NCI-H2196 (cell line): ENCODE measurements at regions not wholly inside any gene's neighbourhood (a gene's known extent, or its start where the extent isn't known, plus 50 kb on each side); places are given as distances from the start of the nearest gene placed in this dataset.

Source experiments
- DNase-seq: peaks from one replicate; lab custom pipeline; 2025; ENCODE audit not compliant: unreplicated experiment; lab: John Stamatoyannopoulos, UW

DNA sequence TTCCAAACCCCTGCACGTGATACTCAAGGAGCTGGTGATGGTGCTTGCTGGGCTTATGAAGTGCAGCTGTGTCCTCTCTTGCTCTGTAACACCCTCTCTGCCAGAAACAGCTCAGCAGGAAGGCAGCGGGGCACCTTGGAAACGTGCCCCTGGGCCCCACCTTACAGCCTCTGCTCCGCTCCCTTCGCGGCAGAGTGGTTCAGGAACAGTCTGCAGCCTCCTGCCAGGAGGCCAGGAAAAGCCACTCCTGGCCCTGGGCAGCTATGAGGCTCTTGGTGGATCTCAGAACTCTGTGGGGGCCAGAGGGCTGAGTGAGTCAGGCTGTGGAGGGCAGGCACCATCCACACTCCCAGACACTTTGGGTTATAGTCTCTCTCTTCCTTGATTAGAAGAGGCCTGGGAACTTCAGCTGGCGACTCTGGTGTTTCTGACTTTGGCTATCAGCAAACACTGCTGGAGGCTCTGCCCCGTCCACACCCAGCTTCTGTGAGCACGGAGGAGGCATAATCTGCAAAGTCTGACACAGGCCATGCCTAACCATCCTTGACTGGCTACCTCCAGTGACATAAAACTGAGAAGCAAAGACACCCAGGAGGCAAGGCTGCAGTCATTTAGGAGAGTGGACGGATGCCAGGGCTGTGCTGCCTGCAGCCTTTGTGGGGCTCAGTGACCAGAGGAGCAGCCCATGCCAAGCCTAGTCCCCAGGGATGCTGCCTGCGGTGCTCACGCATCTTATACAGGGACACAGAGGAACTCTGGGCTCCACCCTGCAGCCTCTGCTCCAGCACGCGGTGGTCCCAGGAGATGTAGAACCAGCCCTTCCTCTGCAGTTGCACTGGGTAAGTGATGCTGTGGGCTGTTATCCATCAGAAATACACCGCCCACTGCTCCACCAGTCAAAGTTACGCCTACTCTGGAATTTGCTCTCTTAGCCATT is 65.3 kb downstream of the METRNL start:
- DNase-seq, result no peak

DNA sequence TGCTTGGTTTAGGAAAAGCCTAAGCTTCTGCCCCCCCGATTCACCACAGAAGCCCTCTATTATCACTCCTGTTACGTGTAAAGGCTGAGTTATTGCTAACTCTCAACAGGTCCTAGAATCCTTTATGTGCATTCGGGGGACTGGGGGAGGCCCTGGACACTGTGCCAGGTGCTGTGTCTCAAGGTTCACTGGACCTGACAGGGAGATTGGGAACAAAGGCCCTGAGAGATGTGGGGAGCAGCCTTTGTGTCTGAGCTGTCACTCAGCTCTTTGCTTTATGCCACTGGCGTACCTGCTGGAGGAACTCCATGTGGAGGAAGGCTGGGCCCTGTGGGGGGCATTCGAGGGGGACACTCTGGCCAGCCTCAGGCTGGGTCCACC is 65.9 kb downstream of the METRNL start:
- DNase-seq, result no peak

DNA sequence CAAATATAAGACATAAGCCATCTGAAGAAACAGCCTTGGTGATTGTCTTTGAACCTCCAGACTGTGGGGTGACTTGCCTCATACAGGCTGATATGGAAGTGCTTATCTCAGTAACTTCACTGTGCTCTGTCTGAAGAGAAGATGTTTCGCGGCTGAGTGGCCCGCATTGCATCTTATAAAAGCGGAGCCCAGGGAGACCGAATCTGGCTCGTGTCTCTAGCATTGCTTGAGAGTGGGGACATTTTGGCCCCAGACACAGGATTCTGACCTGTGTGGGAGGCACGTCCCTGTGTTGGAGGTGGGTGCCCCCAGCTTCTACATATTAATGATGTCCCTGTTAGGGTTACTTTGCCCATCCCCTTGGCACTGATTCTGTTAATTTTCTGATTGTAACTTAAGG is 66.4 kb downstream of the METRNL start:
- no peak for DNase-seq

DNA sequence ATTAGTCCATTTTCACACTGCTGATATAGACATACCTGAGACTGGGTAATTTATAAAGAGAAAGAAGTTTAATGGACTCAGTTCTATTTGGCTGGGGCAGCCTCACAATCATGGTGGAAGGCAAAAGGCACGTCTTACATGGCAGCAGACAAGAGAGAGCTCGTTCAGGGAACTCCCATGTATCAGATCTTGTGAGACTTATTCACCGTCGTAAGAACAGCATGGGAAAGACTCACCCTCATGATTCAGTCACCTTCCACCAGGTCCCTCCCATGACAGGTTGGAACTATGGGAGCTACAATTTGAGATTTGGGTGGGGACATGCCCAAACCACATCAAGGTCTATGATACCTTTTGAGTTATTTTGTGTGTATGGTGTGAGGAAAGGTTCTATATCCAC is 66.9 kb downstream of the METRNL start:
- DNase-seq, result no peak

DNA sequence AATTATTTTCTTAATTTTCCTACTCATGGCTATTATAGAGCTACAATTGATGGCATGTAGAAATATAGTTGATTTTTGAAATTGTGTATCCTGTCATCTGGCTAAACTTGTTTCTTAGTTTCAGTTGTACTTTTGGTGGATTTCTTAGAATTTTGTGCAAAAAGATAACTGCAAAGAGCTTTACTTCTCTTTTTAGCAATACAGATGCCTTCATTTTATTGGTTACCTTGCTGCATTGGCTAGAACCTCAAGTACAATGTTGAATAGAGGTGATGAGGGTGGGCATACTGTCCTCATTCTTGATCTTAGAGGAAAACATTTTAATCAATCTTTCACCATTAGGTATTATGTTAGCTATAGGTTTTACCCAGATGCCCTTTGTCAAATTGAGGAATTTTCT is 67.9 kb downstream of the METRNL start:
- DNase-seq, result no peak

DNA sequence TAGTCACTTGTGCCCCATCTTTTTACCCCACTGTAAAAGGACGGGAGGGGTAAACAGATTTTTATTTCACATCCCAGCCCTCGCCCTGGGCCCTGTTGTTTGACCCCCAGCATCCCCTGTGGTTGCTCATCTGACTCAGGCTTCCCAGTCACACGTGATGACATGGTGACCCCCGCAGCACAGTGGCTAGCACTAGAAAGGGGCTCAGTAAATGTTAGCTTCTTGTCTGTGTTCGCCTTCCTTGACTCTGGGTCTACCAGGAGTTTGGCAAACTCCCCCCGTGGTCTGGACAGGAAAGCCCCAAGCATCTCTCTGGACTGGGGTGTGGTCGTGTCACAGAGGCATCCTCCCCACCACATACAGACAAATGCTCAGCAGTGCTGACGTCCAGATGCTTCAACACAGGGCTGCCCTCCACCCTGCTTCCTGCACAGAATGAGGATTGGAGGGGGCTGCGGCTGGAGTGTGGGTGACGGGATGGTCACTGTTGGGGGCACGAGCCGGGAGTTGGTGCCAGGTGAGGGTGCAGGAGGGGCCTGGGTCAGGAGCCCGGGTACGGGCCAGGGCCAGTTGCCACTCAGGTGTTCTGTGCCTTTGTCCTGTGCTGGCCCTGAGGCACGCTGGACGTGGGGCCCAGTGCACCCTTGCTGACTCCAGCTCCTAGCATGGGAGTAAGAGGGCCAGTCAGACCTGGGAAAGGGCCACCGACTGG is 69.1 kb downstream of the METRNL start:
- no peak for DNase-seq

DNA sequence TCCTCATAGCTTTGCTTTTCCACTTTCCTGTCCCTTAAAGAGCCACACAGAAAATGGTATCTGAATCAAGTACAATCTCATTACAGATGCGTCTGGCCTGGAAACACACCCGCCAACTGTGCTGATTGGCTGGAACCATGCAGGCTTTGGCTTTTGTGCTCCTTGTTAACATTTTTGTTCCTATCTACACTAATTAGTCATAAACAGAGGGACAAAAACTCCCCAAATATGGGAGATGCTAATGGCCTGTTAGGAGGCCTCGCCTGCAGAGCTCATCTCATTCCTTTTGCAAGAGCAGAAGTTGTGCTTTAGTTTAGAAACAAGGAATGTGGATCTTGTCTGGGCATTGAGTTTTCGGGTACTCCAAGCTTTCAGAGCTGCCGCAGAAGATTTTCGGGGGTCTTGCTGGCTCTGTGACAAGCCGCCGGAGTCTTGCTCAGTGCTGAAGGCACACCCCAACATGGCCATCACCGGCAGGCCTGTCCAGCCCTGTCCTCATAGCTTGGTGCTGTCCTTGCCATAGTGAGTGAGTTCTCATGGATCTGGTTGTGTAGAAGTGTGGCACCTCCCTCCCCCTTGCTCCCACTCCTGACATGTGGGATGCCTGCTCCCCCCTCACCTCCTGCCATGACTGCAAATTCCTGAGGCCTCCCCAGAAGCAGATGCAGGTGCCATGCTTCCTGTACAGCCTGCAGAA is 69.8 kb downstream of the METRNL start:
- DNase-seq, result no peak

DNA sequence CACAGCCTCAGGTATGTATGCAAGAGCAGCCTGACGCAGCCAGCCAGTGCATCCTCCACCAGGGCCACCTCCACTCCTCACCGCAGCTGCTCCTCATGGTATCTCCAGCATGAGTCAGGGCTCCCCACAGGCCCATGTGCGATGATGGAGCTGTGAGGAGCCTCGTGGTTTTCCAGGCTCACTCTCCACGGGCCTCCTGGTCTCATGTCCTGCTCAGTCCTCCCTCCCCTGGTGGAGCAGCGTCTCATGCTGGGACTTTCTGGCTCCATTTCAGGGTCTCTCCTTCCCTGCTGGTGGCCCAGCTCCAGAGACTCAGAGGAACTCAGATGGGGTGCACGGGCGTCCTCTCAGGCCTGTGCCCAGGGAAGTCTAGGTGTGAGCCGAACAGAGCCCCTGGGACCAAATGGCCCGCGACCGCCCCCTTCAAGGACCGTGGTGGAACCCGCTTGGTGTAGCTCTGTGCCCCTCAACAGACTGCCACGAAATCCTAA is 70.4 kb downstream of the METRNL start:
- no peak for DNase-seq

DNA sequence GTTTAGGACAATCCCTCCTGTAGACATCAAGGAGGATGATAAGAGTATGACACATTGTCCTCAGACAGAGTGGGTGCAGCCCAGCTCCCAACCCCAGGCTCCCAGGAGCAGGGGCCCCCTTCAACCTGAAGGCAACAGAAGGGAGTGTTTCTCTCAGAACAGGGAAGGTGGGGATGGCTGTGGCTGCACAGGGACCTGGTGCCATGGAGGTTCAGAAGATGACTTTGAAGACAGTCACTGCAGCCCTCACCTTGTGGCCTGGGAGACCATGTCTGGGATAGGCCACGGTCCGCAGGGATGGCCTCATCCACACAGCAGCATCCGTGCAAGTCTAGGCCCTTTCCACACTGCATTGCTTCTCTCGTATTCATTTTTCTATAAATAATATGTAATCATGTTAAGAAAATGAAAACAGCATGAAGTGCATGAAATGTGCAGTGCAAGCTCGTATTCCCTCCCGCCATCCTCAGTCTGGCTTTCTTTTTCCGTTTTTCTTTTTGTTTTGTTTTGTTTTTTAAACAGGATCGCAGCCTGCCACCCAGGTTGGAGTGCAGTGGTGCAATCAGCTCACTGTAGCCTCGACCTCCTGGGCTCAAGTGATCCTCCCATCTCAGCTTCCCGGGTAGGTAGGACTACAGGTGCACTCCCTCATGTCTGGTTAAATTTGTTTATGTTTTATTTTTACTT is 71.1 kb downstream of the METRNL start:
- DNase-seq, result no peak

DNA sequence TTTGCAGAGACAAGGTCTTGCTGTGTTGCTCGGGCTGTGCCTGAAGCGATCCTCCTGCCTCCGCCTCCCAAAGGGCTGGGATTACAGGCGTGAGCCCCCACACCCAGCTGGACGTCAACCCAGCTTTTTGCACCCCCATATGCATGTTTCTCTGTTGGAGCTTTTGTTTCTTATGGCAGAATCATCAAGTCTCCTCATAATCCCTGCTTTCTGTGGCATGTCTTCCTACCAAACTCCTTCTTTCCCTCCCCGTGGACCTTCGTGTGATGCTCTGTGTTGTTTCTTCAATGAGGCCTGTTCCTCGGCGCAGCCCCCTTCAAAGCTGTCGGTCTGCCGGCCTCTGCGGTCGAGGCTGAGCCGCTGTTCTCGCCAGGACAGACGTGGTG is 71.6 kb downstream of the METRNL start:
- DNase-seq, result no peak

DNA sequence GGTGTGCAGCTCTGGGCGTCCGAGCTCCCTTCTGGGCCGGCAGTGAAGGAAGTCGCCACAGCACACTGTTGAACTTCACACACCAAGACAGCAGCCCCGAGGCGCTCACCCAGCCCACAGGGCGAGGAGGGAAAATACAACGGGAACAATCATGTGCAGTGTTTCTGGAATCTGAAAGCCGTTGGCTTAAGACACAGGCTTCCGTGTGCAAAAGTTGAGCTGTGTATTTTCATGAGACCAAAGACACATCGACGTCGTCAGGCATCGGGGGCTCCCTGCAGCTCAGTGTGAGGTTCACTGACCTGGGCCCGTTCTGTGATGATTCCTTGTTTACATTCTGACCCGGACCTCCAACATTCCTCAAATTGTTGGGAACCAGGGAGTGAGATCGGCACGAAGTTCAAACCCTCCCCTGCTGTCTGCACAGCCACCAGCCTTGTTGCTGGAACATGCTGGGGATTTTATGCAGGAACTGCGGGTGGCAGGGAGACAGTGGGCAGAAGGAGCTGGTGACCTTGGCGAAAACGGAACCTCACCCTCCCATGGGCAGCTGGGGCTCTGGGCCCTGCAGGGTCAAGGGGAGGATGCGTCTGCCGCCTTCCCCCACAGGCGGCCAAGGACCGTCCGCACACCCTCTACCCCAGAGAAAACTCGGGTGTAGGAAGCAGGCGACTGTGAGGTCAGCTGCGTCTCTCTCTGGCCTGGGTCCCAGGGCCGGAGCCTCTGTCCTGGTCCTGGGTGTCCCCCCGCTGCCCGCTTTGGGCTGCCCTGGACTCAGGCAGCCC is 72.2 kb downstream of the METRNL start:
- no peak for DNase-seq

DNA sequence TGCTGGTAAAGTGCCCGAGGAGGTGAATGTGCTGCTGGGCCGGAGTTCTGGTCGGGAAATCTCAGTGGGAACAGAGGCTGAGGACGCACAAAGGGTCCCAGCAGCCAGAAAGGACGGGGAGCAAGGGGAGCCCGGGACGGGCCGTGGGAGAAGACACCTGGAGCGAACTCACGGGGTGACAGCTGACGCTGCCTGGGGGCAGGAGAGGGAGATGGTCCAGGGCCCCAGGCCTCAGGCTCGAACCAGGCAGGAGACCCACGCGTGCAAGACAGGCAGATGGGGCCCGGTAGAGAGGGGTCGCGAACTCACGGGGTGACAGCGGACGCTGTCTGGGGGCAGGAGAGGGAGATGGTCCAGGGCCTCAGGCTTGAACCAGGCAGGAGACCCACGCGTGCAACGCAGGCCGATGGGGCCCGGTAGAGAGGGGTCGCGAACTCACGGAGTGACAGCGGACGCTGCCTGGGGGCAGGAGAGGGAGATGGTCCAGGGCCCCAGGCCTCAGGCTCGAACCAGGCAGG is 72.9 kb downstream of the METRNL start:
- DNase-seq, result no peak

DNA sequence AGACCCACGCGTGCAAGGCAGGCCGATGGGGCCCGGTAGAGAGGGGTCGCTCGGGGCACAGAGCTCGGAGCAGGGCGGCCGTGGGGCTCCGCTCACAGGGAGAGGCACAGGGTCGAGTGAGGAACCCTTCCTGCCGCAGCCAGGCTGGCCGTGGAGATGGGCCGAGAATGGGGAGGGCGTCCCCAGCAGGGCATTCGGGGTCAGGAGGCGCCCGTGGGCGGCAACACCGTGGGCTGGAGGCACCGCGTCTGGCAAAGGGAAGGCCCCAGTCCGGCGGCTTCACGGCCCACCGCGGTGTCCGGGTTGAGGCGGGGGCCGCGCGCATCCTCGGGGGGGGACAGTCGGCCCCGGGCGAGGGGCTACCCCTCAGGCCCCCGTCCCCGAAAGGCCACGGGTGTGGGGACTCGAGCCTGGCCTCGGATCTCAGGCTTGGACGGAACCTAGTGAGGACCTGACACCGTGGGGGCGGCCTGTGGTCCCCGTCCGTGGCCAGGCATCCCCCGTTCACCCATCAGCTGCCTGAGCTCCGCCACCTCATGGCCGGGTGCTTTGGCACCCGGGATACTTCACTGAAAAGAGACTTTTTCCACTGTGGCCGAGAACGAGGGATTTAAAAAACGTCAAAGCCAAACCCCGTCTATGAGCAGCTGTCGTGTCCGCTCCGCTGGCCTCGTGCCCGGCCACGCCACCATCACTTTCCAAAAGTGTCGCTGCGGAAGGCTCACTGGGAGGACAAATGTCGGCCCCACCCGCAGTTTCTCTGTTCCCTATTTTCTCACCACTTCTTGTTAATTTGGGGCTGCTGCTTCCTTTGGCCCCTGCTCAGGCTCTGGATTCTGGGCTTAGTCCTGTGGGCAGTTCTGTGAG is 73.6 kb downstream of the METRNL start:
- no peak for DNase-seq

DNA sequence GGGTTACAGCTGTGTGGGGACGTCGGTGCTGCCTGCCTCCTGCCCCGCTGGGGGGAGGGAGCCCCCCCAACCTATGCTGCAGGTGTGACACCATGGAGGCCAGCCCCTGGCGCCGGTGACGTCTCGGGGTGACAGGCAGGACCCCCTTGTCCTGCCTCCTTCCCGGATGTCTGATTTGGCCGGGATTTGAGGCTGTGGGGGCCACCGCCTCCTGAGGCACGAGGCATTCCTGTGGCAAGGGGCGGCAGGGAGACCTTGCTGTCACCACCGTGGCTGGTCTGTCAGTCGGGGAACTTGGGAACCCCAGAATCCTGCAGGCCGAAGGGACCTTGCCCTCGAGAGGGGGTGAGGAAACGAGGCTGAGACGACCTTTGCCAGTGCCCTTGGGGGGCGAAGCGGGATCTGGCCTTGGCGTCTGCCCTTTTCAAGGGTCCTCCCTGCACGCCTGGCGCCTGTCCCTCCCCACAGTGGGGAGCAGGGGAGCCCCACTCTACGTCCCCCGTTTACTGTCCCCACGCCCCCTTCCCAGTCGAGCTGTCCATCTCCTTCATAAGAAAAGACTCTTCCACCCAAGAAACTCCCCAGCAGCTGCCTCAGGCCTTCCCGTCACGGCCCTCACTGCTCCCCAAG is 74.4 kb downstream of the METRNL start:
- no peak for DNase-seq

DNA sequence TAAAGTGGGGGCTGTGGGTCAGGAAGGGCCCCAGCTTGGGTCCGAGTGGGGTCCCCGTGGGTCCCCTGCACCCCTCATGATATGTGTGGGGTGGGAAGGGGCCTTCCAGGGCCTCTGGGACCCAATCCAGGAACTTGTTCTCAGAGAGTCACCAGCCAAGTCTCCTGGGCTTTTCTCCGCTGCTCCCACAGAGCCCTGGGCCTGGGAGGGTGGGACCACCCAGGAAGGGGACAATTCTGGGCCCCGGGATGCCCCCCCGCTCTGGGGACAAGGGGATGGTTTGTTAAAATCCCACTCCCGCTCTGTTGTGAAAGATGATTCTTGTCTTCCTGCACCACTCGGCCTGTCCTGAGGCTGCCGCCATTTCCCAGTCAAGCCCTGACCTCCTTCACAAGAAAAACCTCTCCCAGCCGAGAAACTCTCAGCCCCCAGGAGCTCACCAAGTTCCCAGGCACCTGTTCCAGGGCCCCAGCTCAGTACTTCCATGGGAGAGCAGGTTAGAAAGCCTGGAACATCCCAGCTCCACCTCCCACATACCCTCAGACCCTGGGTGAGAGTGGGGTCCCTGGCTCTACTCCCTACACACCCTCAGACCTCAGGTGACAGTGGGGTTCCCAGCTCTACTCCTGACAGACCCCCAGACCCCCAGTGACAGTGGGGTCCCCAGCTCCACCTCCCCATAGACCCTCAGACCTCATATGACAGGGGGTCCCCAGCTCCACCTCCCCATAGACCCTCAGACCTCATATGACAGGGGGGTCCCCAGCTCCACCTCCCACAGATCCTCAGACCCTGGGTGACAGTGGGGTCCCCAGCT is 75.1 kb downstream of the METRNL start:
- DNase-seq, result no peak

DNA sequence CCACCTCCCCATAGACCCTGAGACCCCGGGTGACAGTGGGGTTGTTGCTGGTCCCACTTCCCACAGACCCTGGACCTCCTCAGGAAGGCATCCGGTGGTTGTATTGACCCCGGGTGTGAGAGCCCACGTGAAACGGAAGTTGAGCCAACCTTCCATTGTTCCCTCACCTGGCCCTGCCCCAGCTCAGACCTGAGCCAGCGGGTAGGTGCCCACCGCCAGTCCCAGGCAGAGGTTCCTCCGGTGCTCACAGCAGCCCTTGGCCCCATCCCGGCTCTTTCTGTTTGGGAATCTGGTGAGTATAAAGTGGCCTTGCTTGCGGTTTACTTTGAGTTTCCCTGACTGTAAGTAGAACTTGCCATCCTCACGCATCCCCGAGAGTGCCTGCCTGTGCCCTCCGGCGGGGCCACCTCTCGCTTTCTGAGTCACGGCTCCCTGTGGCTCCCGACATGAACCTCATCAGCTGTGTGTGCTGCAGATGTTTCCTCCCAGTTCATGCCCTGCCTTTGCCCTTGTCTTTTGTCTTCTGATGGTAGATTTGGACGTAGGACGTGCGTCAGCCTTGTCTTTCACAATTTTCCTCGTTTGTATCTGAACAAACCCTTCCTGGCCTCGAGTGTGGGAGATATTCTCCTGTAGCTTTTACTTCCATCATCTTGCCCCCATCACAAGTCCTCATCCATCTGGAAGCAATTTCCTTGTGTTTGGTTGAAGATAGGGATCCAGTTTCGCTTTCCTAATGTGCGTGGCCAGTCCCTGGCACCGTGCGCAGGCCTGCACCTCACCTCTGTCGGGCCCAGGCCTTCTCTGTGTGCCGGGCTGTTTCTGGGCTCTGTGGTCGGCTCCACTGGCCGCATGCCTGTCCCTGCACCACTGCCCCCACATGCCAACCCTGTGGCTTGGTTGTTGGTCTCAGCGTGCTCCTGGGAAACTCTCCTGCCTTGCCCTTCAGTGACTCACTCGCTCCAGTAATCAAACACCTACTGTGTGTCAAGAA is 76.0 kb downstream of the METRNL start:
- no peak for DNase-seq

DNA sequence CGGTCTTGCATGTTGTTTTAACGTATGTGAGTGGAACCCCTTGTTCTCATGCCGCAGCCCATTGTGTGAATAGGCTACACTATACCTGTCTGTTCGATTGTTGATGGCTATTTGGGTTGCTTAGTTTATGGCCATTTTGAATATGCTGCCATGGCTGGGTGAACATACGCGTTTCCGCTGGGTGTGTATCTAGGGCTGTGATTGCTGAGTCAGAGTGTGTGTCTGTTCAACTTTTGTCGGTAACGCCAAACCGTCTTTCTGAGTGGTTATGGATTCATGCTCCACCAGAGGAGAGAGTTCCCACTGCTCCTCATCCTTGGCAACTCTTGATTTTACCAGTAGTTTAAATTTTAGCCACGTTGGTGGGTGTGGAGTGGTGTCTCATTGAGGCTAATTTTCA is 77.0 kb downstream of the METRNL start:
- no peak for DNase-seq
